ENCODE measurements at regions not wholly inside any gene's neighbourhood (a gene's known extent, or its start where the extent isn't known, plus 50 kb on each side); places are given as distances from the start of the nearest gene placed in this dataset.

- WGBS, result 78% methylated on average over 1 of the region's 1 CpG
- no peak for DNase-seq (ENCODE audit: low spot score)
- Histone ChIP-seq H3K9ac (ENCODE audit: low read depth in 1 of 2, low read length in 2 of 2) (no peak overlapping the region), H3K27me3 (ENCODE audit: control insufficient read depth in 4 of 4, insufficient read depth in 4 of 4, low read length in 3 of 4) (peaks cover 0 to 4% (median 0%) of the 10 kb centered on the region in 4 donors), H3K27ac (ENCODE audit: low read depth in 1 of 2, low read length in 2 of 2) (no peak overlapping the region), H3K9me3 (ENCODE audit: control insufficient read depth in 4 of 4, low read length in 3 of 4) (peaks cover 0 to 8% (median 6%) of the 10 kb centered on the region in 4 donors), H3K4me3 (ENCODE audit: low read depth in 1 of 3, low read length in 3 of 3) (no peak overlapping the region), H3K36me3 (ENCODE audit: control insufficient read depth in 4 of 4, insufficient read depth in 3 of 4, low read depth in 1 of 4, low read length in 3 of 4) (no peaks in the 10 kb centered on the region), H3K4me1 (ENCODE audit: control insufficient read depth in 4 of 4, insufficient read depth in 4 of 4, low read length in 3 of 4) (no peaks in the 10 kb centered on the region)
- TF ChIP-seq SP1 (IDR thresholded peaks at IDR 0.05), result no peak
Observed at GRCh38 chr12:30014991-30015390, 231.2 kb upstream of the TMTC1 start.

- Histone ChIP-seq H3K27ac (ENCODE audit: low read depth in 1 of 2, low read length in 2 of 2) (no peak overlapping the region), H3K27me3 (ENCODE audit: control insufficient read depth in 4 of 4, insufficient read depth in 4 of 4, low read length in 3 of 4) (peaks cover 0 to 4% (median 0%) of the 10 kb centered on the region in 4 donors), H3K9ac (ENCODE audit: low read depth in 1 of 2, low read length in 2 of 2) (no peak overlapping the region), H3K4me1 (ENCODE audit: control insufficient read depth in 4 of 4, insufficient read depth in 4 of 4, low read length in 3 of 4) (no peaks in the 10 kb centered on the region), H3K9me3 (ENCODE audit: control insufficient read depth in 4 of 4, low read length in 3 of 4) (peaks cover 0 to 8% (median 6%) of the 10 kb centered on the region in 4 donors), H3K4me3 (ENCODE audit: low read depth in 1 of 3, low read length in 3 of 3) (no peak overlapping the region), H3K36me3 (ENCODE audit: control insufficient read depth in 4 of 4, insufficient read depth in 3 of 4, low read depth in 1 of 4, low read length in 3 of 4) (no peaks in the 10 kb centered on the region)
- WGBS, result 57% methylated on average over 6 of the region's 6 CpGs
- no peak for DNase-seq (ENCODE audit: low spot score)
- TF ChIP-seq RAD21 (IDR thresholded peaks at IDR 0.05), result no peak
Observed at GRCh38 chr12:30012816-30013450, 229.2 kb upstream of the TMTC1 start.

- Histone ChIP-seq H3K27ac (ENCODE audit: low read depth in 1 of 2, low read length in 2 of 2) (no peak overlapping the region), H3K4me3 (ENCODE audit: low read depth in 1 of 3, low read length in 3 of 3) (no peak overlapping the region), H3K36me3 (ENCODE audit: control insufficient read depth in 4 of 4, insufficient read depth in 3 of 4, low read depth in 1 of 4, low read length in 3 of 4) (no peaks in the 10 kb centered on the region), H3K9me3 (ENCODE audit: control insufficient read depth in 4 of 4, low read length in 3 of 4) (no peaks in the 10 kb centered on the region), H3K27me3 (ENCODE audit: control insufficient read depth in 4 of 4, insufficient read depth in 4 of 4, low read length in 3 of 4) (peaks cover 0 to 4% (median 0%) of the 10 kb centered on the region in 4 donors), H3K4me1 (ENCODE audit: control insufficient read depth in 4 of 4, insufficient read depth in 4 of 4, low read length in 3 of 4) (no peaks in the 10 kb centered on the region), H3K9ac (ENCODE audit: low read depth in 1 of 2, low read length in 2 of 2) (no peak overlapping the region)
- WGBS, result 83% methylated on average over 1 of the region's 1 CpG
- no peak for DNase-seq (ENCODE audit: low spot score)
- TF ChIP-seq, protein P1, sequence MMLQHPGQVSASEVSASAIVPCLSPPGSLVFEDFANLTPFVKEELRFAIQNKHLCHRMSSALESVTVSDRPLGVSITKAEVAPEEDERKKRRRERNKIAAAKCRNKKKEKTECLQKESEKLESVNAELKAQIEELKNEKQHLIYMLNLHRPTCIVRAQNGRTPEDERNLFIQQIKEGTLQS (IDR thresholded peaks at IDR 0.05), result no peak
- peak; percentile 34 for TF ChIP-seq NR2F2 (IDR thresholded peaks at IDR 0.05)
Observed at GRCh38 chr12:30010071-30011052, 226.6 kb upstream of the TMTC1 start.

DNA sequence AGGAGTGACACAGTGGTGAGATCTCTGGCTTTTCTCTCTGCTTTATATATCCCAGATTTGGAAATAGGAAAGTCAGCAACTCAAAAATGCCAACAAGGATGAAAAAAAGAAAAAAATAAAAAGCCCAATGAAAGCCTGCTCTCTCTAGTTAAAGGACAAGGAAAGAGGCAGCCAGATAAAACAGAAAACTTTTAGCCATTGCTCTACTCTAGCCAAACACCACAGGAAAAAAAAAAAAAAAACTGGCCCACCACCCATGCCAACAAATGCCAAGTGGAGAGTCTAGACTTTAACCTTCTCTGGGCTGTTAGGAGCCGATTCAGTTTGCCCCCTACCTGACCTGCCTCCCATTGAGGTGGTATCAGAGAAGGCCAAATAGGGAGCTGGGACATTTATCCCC is 222.3 kb upstream of the TMTC1 start:
- TF ChIP-seq RAD21 (IDR thresholded peaks at IDR 0.05) (no peak), GABPA (IDR thresholded peaks at IDR 0.05 in 1 of 2, conservative IDR thresholded peaks at IDR 0.05 in 1 of 2) (no peak), RXRA (IDR thresholded peaks at IDR 0.05) (no peak), EGR1 (IDR thresholded peaks at IDR 0.05; ENCODE audit: low read depth in 2 of 2) (no peak), MAX (IDR thresholded peaks at IDR 0.05) (no peak), HNF4A (conservative IDR thresholded peaks at IDR 0.05) (no peak), JUND (IDR thresholded peaks at IDR 0.05) (no peak), FOXA2 (IDR thresholded peaks at IDR 0.05) (no peak), NR2F2 (IDR thresholded peaks at IDR 0.05) (no peak), SP1 (IDR thresholded peaks at IDR 0.05) (no peak), TAF1 (conservative IDR thresholded peaks at IDR 0.05) (no peak)
- TF ChIP-seq, protein P1 (IDR thresholded peaks at IDR 0.05), result no peak
- TF ChIP-seq, protein P2, sequence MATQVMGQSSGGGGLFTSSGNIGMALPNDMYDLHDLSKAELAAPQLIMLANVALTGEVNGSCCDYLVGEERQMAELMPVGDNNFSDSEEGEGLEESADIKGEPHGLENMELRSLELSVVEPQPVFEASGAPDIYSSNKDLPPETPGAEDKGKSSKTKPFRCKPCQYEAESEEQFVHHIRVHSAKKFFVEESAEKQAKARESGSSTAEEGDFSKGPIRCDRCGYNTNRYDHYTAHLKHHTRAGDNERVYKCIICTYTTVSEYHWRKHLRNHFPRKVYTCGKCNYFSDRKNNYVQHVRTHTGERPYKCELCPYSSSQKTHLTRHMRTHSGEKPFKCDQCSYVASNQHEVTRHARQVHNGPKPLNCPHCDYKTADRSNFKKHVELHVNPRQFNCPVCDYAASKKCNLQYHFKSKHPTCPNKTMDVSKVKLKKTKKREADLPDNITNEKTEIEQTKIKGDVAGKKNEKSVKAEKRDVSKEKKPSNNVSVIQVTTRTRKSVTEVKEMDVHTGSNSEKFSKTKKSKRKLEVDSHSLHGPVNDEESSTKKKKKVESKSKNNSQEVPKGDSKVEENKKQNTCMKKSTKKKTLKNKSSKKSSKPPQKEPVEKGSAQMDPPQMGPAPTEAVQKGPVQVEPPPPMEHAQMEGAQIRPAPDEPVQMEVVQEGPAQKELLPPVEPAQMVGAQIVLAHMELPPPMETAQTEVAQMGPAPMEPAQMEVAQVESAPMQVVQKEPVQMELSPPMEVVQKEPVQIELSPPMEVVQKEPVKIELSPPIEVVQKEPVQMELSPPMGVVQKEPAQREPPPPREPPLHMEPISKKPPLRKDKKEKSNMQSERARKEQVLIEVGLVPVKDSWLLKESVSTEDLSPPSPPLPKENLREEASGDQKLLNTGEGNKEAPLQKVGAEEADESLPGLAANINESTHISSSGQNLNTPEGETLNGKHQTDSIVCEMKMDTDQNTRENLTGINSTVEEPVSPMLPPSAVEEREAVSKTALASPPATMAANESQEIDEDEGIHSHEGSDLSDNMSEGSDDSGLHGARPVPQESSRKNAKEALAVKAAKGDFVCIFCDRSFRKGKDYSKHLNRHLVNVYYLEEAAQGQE (IDR thresholded peaks at IDR 0.05), result no peak
- TF ChIP-seq, protein P3, sequence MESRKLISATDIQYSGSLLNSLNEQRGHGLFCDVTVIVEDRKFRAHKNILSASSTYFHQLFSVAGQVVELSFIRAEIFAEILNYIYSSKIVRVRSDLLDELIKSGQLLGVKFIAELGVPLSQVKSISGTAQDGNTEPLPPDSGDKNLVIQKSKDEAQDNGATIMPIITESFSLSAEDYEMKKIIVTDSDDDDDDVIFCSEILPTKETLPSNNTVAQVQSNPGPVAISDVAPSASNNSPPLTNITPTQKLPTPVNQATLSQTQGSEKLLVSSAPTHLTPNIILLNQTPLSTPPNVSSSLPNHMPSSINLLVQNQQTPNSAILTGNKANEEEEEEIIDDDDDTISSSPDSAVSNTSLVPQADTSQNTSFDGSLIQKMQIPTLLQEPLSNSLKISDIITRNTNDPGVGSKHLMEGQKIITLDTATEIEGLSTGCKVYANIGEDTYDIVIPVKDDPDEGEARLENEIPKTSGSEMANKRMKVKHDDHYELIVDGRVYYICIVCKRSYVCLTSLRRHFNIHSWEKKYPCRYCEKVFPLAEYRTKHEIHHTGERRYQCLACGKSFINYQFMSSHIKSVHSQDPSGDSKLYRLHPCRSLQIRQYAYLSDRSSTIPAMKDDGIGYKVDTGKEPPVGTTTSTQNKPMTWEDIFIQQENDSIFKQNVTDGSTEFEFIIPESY (IDR thresholded peaks at IDR 0.05), result no peak
- no peaks in the 10 kb centered on the region for H3K9me3 ChIP-seq (ENCODE audit: control insufficient read depth in 4 of 4, low read length in 3 of 4)
- no peaks in the 10 kb centered on the region for H3K27me3 ChIP-seq (ENCODE audit: control insufficient read depth in 4 of 4, insufficient read depth in 4 of 4, low read length in 3 of 4)
- no peaks in the 10 kb centered on the region for H3K36me3 ChIP-seq (ENCODE audit: control insufficient read depth in 4 of 4, insufficient read depth in 3 of 4, low read depth in 1 of 4, low read length in 3 of 4)
- DNase-seq (ENCODE audit: low spot score), result no peak
- no peak overlapping the region for H3K4me3 ChIP-seq (ENCODE audit: low read depth in 1 of 3, low read length in 3 of 3)
- H3K9ac ChIP-seq (ENCODE audit: low read depth in 1 of 2, low read length in 2 of 2), result no peak overlapping the region
- H3K4me1 ChIP-seq (ENCODE audit: control insufficient read depth in 4 of 4, insufficient read depth in 4 of 4, low read length in 3 of 4), result no peaks in the 10 kb centered on the region
- 18% methylated on average over 1 of the region's 1 CpG for WGBS
- H3K27ac ChIP-seq (ENCODE audit: low read depth in 1 of 2, low read length in 2 of 2), result no peak overlapping the region
